IMR-90 (cell line): ENCODE measurements at regions not wholly inside any gene's neighbourhood (a gene's known extent, or its start where the extent isn't known, plus 50 kb on each side); places are given as distances from the start of the nearest gene placed in this dataset.

ENCODE experiments used
- ATAC-seq: fragments of 200-7000 bp; cut with Tn5 transposase; 2 replicates; pipeline ENCODE4 v1.9.1; 2020; ENCODE audit warnings: low read depth, mild to moderate bottlenecking, moderate library complexity
- BruUV-seq: library from RNA; stranded (reverse); fragments of 400-500 nt; replicated peaks from 2 replicates; lab custom pipeline; 2021; lab: Mats Ljungman, UMichigan
- CTCF ChIA-PET: fragments of 300-600 bp; formaldehyde crosslinking; extraction: SDS; loops from one replicate; lab custom pipeline; 2021; ENCODE audit warnings: antibody characterized with exemption; lab: Yijun Ruan, JAX
- POLR2A ChIA-PET: fragments of 300-600 bp; sonication (Branson Sonifier 250); formaldehyde crosslinking; loops from one replicate; lab custom pipeline; 2022; ENCODE audit warnings: antibody characterized with exemption; ENCODE audit not compliant: unreplicated experiment; lab: Charles Lee
- DNase-seq: peaks from one replicate; pipeline ENCODE4 v3.0.0; 2013
- H2AFZ ChIP-seq: replicated peaks from 2 replicates; pipeline ENCODE3; 2013; ENCODE audit warnings: low read length, mild to moderate bottlenecking; ENCODE audit not compliant: poor library complexity
- H2AK5ac ChIP-seq: 2 replicates; pipeline ENCODE4 v1.6.1; 2013; ENCODE audit warnings: low read depth, low read length, inconsistent platforms
- H2AK9ac ChIP-seq: replicated peaks from 2 replicates; pipeline ENCODE3; 2013; ENCODE audit warnings: mild to moderate bottlenecking, low read depth, low read length, moderate library complexity; ENCODE audit not compliant: poor library complexity
- H2BK120ac ChIP-seq: 2 replicates; pipeline ENCODE4 v1.6.1; 2013; ENCODE audit warnings: low read depth, low read length, inconsistent platforms
- H2BK15ac ChIP-seq: 3 replicates; pipeline ENCODE4 v1.6.1; 2013; ENCODE audit warnings: low read depth, low read length, inconsistent platforms
- H2BK20ac ChIP-seq: 2 replicates; pipeline ENCODE4 v1.6.1; 2013; ENCODE audit warnings: low read depth, mild to moderate bottlenecking, inconsistent platforms, low read length, moderate library complexity
- H2BK5ac ChIP-seq: 2 replicates; pipeline ENCODE4 v1.6.1; 2013; ENCODE audit warnings: mild to moderate bottlenecking, low read depth, low read length, inconsistent platforms; ENCODE audit not compliant: poor library complexity, severe bottlenecking
- H3K14ac ChIP-seq: replicated peaks from 2 replicates; pipeline ENCODE4 v1.6.1; 2013; ENCODE audit warnings: low read depth, low read length, inconsistent platforms
- H3K18ac ChIP-seq: 2 replicates; pipeline ENCODE4 v1.6.1; 2013; ENCODE audit warnings: low read depth, low read length, control low read depth
- H3K23ac ChIP-seq: 2 replicates; pipeline ENCODE4 v1.6.1; 2013; ENCODE audit warnings: low read depth, low read length, inconsistent platforms
- H3K27ac ChIP-seq: 2 replicates; pipeline ENCODE4 v1.5.1; 2013; ENCODE audit warnings: mild to moderate bottlenecking, control low read depth, low read length; ENCODE audit not compliant: insufficient read depth
- H3K27me3 ChIP-seq: 2 replicates; pipeline ENCODE4 v1.6.1; 2013; ENCODE audit warnings: low read length; ENCODE audit not compliant: control insufficient read depth, insufficient read depth
- H3K36me3 ChIP-seq: 2 replicates; pipeline ENCODE4 v1.6.1; 2013; ENCODE audit warnings: low read length, mixed read lengths; ENCODE audit not compliant: control insufficient read depth, insufficient read depth
- H3K4ac ChIP-seq: 2 replicates; pipeline ENCODE4 v1.6.1; 2013; ENCODE audit warnings: low read depth, low read length, inconsistent platforms
- H3K4me1 ChIP-seq: 2 replicates; pipeline ENCODE4 v1.6.1; 2013; ENCODE audit warnings: low read length, mixed read lengths; ENCODE audit not compliant: control insufficient read depth, insufficient read depth
- H3K4me2 ChIP-seq: 2 replicates; pipeline ENCODE4 v1.6.1; 2013; ENCODE audit warnings: low read depth, mild to moderate bottlenecking, control low read depth, low read length, moderate library complexity
- H3K4me3 ChIP-seq: 2 replicates; pipeline ENCODE4 v1.5.1; 2013; ENCODE audit warnings: low read depth, mild to moderate bottlenecking, control low read depth, low read length, moderate library complexity; ENCODE audit not compliant: insufficient read depth
- H3K56ac ChIP-seq: 2 replicates; pipeline ENCODE4 v1.6.1; 2013; ENCODE audit warnings: low read length, inconsistent platforms; ENCODE audit not compliant: insufficient read depth; ENCODE audit errors: extremely low read depth
- H3K79me1 ChIP-seq, 2 experiments: 2 replicates each; pipeline ENCODE4 v1.6.1; 2013; ENCODE audit warnings: low read length in 2 of 2, inconsistent platforms in 1 of 2, low read depth in 1 of 2
- H3K9ac ChIP-seq: 2 replicates; pipeline ENCODE4 v1.6.1; 2013; ENCODE audit warnings: low read depth, low read length, control low read depth
- H3K9me1 ChIP-seq: 2 replicates; pipeline ENCODE4 v1.6.1; 2013; ENCODE audit warnings: low read length, inconsistent platforms; ENCODE audit not compliant: insufficient read depth
- H3K9me3 ChIP-seq: 2 replicates; pipeline ENCODE4 v1.6.1; 2013; ENCODE audit warnings: low read length; ENCODE audit not compliant: control insufficient read depth, insufficient read depth
- H4K20me1 ChIP-seq: 2 replicates; pipeline ENCODE4 v1.6.1; 2013; ENCODE audit warnings: low read length, inconsistent platforms; ENCODE audit not compliant: insufficient read depth
- H4K5ac ChIP-seq: 2 replicates; pipeline ENCODE4 v1.6.1; 2013; ENCODE audit warnings: mild to moderate bottlenecking, low read depth, low read length, control low read depth
- H4K8ac ChIP-seq, 2 experiments: 2 replicates each; pipeline ENCODE4 v1.6.1; 2013; ENCODE audit warnings: low read depth in 2 of 2, low read length in 2 of 2, control low read depth in 1 of 2, inconsistent platforms in 1 of 2
- H4K91ac ChIP-seq: 2 replicates; pipeline ENCODE4 v1.6.1; 2013; ENCODE audit warnings: low read depth, low read length, inconsistent platforms; ENCODE audit not compliant: insufficient read depth
- BHLHE40 ChIP-seq: fragments of 150-350 bp; IDR thresholded peaks from 2 replicates; pipeline ENCODE4 v1.6.1; 2016; ENCODE audit warnings: mild to moderate bottlenecking, low read depth, low read length
- CEBPB ChIP-seq: IDR thresholded peaks from 2 replicates; pipeline ENCODE4 v1.6.1; 2012; ENCODE audit warnings: low read depth, low read length, improper control_type of control experiment
- CHD1 ChIP-seq: IDR thresholded peaks from 2 replicates; pipeline ENCODE4 v1.6.1; 2012; ENCODE audit warnings: low read depth, low read length, improper control_type of control experiment
- CTCF ChIP-seq: conservative IDR thresholded peaks from 2 replicates; pipeline ENCODE4 v1.5.1; 2012; ENCODE audit warnings: mild to moderate bottlenecking, low read depth, low read length, improper control_type of control experiment
- MAFK ChIP-seq: IDR thresholded peaks from 2 replicates; pipeline ENCODE4 v1.6.1; 2012; ENCODE audit warnings: low read depth, low read length, improper control_type of control experiment
- MAZ ChIP-seq: IDR thresholded peaks from 2 replicates; pipeline ENCODE4 v1.6.1; 2012; ENCODE audit warnings: low read depth, mild to moderate bottlenecking, low read length, improper control_type of control experiment, moderate library complexity, borderline replicate concordance
- MXI1 ChIP-seq: IDR thresholded peaks from 2 replicates; pipeline ENCODE4 v1.6.1; 2012; ENCODE audit warnings: low read depth, mild to moderate bottlenecking, low read length, moderate library complexity, borderline replicate concordance
- NFE2L2 ChIP-seq: fragments of 150-350 bp; IDR thresholded peaks from 2 replicates; pipeline ENCODE4 v1.6.1; 2016; ENCODE audit warnings: low read depth, mild to moderate bottlenecking, low read length
- POLR2A ChIP-seq: IDR thresholded peaks from 2 replicates; pipeline ENCODE4 v1.6.1; 2012; ENCODE audit warnings: mild to moderate bottlenecking, low read depth, low read length
- RAD21 ChIP-seq: IDR thresholded peaks from 2 replicates; pipeline ENCODE4 v1.6.1; 2012; ENCODE audit warnings: low read length, improper control_type of control experiment
- RFX5 ChIP-seq: IDR thresholded peaks from 2 replicates; pipeline ENCODE4 v1.8.0; 2012; ENCODE audit warnings: low read depth, mild to moderate bottlenecking, low read length, moderate library complexity
- SMC3 ChIP-seq: fragments of 150-350 bp; IDR thresholded peaks from 2 replicates; pipeline ENCODE4 v1.6.1; 2016; ENCODE audit warnings: low read depth, mild to moderate bottlenecking, antibody characterized with exemption, low read length, moderate library complexity
- USF2 ChIP-seq: fragments of 150-350 bp; IDR thresholded peaks from 2 replicates; pipeline ENCODE4 v1.6.1; 2017; ENCODE audit warnings: mild to moderate bottlenecking, antibody characterized with exemption, low read length, low read depth
- WGBS, 2 experiments: methylation state at CpG; one replicate each; pipeline versions ENCODE4 v1.1.5 to v1.1.7; 2013; ENCODE audit warnings: missing lambda C conversion rate in 2 of 2; ENCODE audit not compliant: insufficient read length in 1 of 2; ENCODE audit errors: extremely low coverage in 2 of 2; 5-methylcytosine and 5-hydroxymethylcytosine counted together
- dilution Hi-C: fragments of 300-500 bp; cut with HindIII; formaldehyde crosslinking; loops from one replicate; pipeline ENCODE4 v1.14.3; 2018; ENCODE audit warnings: low sequenced_read_pairs; ENCODE audit not compliant: unreplicated experiment
- in situ Hi-C: fragments of 300-500 bp; cut with MboI; formaldehyde crosslinking; loops from 3 replicates; pipeline ENCODE4 v1.14.3; 2019; ENCODE audit warnings: low sequenced_read_pairs, inconsistent platforms, mixed read lengths
- intact Hi-C: fragments of 100-400 bp; cut with micrococcal nuclease; formaldehyde crosslinking; loops from 2 replicates; pipeline ENCODE4 v1.10.0; 2022

- no peak overlapping the region for H3K14ac ChIP-seq
- no peak overlapping the region for H3K9ac ChIP-seq
- peaks cover 8% of the 10 kb centered on the region for H3K27me3 ChIP-seq
- H3K36me3 ChIP-seq = no peaks in the 10 kb centered on the region
- H2BK15ac ChIP-seq = no peak overlapping the region
- ChIA-PET POLR2A (no interaction called here), CTCF (no interaction called here)
- dilution Hi-C loops (no loop called here), in situ Hi-C loops (no loop called here), intact Hi-C loops (no loop called here)
- H3K9me3 ChIP-seq = no peaks in the 10 kb centered on the region
- H2BK120ac ChIP-seq = no peak overlapping the region
- no peak overlapping the region for H2BK5ac ChIP-seq
- H2AFZ ChIP-seq = no peak overlapping the region
- no CpG with 5 or more reads among the region's 3 CpGs for WGBS, 2 experiments
- no peak overlapping the region for H3K4ac ChIP-seq
- no peaks in the 10 kb centered on the region for H3K79me1 ChIP-seq
- H4K8ac ChIP-seq = no peak overlapping the region
- ATAC-seq = no peak
- no peak overlapping the region for H3K4me3 ChIP-seq
- H3K18ac ChIP-seq = no peak overlapping the region
- no peak overlapping the region for H3K4me2 ChIP-seq
- no peak overlapping the region for H4K91ac ChIP-seq
- H3K27ac ChIP-seq = no peak overlapping the region
- H2BK20ac ChIP-seq = no peak overlapping the region
- no peak for TF ChIP-seq NFE2L2
- no peak for TF ChIP-seq CTCF
- TF ChIP-seq USF2 = no peak
- no peak for TF ChIP-seq MXI1
- no peak for TF ChIP-seq MAZ
- TF ChIP-seq SMC3 = no peak
- TF ChIP-seq CHD1 = no peak
- no peak for TF ChIP-seq MAFK
- TF ChIP-seq POLR2A = no peak
- TF ChIP-seq RFX5 = no peak
- no peak for TF ChIP-seq BHLHE40
- no peak for TF ChIP-seq RAD21
- no peak for TF ChIP-seq CEBPB
- H3K9me1 ChIP-seq = no peaks in the 10 kb centered on the region
- no peak for DNase-seq
- H3K23ac ChIP-seq = no peak overlapping the region
- H2AK5ac ChIP-seq = no peak overlapping the region
- no peaks in the 10 kb centered on the region for H3K4me1 ChIP-seq
- no peak overlapping the region for H2AK9ac ChIP-seq
- no peak overlapping the region for H4K5ac ChIP-seq
- no peaks in the 10 kb centered on the region for H4K20me1 ChIP-seq
- no TSS peak for BruUV-seq
- H3K56ac ChIP-seq = no peak overlapping the region
Observed at GRCh38 chr6:166228425-166228824, 60.8 kb upstream of the TBXT start.
